ENCODE measurements at regions not wholly inside any gene's neighbourhood (a gene's known extent, or its start where the extent isn't known, plus 50 kb on each side); places are given as distances from the start of the nearest gene placed in this dataset.

GRCh38 chr9:126126807-126127206, 199.8 kb upstream of the MVB12B start:
- no peak for DNase-seq (ENCODE audit: low spot score)

GRCh38 chr9:126127591-126127990, 199.0 kb upstream of the MVB12B start:
- no peak for DNase-seq (ENCODE audit: low spot score)

GRCh38 chr9:126128494-126129142, 198.0 kb upstream of the MVB12B start:
- DNase-seq (ENCODE audit: low spot score) = no peak

GRCh38 chr9:126131066-126132010, 195.3 kb upstream of the MVB12B start:
- no peak for DNase-seq (ENCODE audit: low spot score)

- DNase-seq (ENCODE audit: low spot score) = no peak
These were observed 193.9 kb upstream of the MVB12B start for GRCh38 chr9:126132746-126133145.

- DNase-seq (ENCODE audit: low spot score) = no peak
These were observed 182.4 kb upstream of the MVB12B start for GRCh38 chr9:126144196-126144595.

- no peak for DNase-seq (ENCODE audit: low spot score)
These were observed 181.8 kb upstream of the MVB12B start for GRCh38 chr9:126144603-126145456.

GRCh38 chr9:126145887-126146253, 180.8 kb upstream of the MVB12B start:
- DNase-seq (ENCODE audit: low spot score) = no peak

- DNase-seq (ENCODE audit: low spot score) = peak; percentile 68
These were observed 180.1 kb upstream of the MVB12B start for GRCh38 chr9:126146254-126147145.

GRCh38 chr9:126147186-126147935, 179.3 kb upstream of the MVB12B start:
- DNase-seq (ENCODE audit: low spot score) = no peak

- DNase-seq (ENCODE audit: low spot score) = no peak
These were observed 178.4 kb upstream of the MVB12B start for GRCh38 chr9:126147936-126148870.

- no peak for DNase-seq (ENCODE audit: low spot score)
These were observed 177.6 kb upstream of the MVB12B start for GRCh38 chr9:126148994-126149393.

GRCh38 chr9:126149661-126150060, 177.0 kb upstream of the MVB12B start:
- no peak for DNase-seq (ENCODE audit: low spot score)

- DNase-seq (ENCODE audit: low spot score) = no peak
These were observed 176.1 kb upstream of the MVB12B start for GRCh38 chr9:126150411-126151030.

GRCh38 chr9:126151031-126151685, 175.5 kb upstream of the MVB12B start:
- DNase-seq (ENCODE audit: low spot score) = no peak

- DNase-seq (ENCODE audit: low spot score) = no peak
These were observed 174.9 kb upstream of the MVB12B start for GRCh38 chr9:126151686-126152134.

- no peak for DNase-seq (ENCODE audit: low spot score)
These were observed 173.8 kb upstream of the MVB12B start for GRCh38 chr9:126152622-126153362.

GRCh38 chr9:126153382-126153781, 173.2 kb upstream of the MVB12B start:
- no peak for DNase-seq (ENCODE audit: low spot score)

All from LoVo (cell line).